HG02943 (cell line): ENCODE measurements at regions not wholly inside any gene's neighbourhood (a gene's known extent, or its start where the extent isn't known, plus 50 kb on each side); places are given as distances from the start of the nearest gene placed in this dataset.

Experiments
- ATAC-seq: cut with Tn5 transposase; IDR thresholded peaks from one replicate; pipeline ENCODE4 v1.9.1; 2021; ENCODE audit warnings: mild to moderate bottlenecking, low read depth, moderate library complexity; ENCODE audit not compliant: unreplicated experiment

- no peak for ATAC-seq
Observed at GRCh38 chr5:161235569-161235968, 311.0 kb downstream of the GABRB2 start.

- ATAC-seq = no peak
Observed at GRCh38 chr5:161233553-161233952, 313.0 kb downstream of the GABRB2 start.

GRCh38 chr5:161230221-161230620, 316.3 kb downstream of the GABRB2 start:
- no peak for ATAC-seq

GRCh38 chr5:161219816-161220215, 326.7 kb downstream of the GABRB2 start:
- ATAC-seq = no peak

GRCh38 chr5:161216877-161217276, 329.6 kb downstream of the GABRB2 start:
- ATAC-seq = no peak

GRCh38 chr5:161212123-161212712, 334.3 kb downstream of the GABRB2 start:
- ATAC-seq = no peak

GRCh38 chr5:161201558-161201957, 345.0 kb downstream of the GABRB2 start:
- ATAC-seq = no peak

GRCh38 chr5:161190778-161191177, 338.8 kb upstream of the ATP10B start:
- ATAC-seq = no peak

GRCh38 chr5:161190086-161190485, 338.1 kb upstream of the ATP10B start:
- no peak for ATAC-seq

- ATAC-seq = no peak
Observed at GRCh38 chr5:161189452-161189851, 337.4 kb upstream of the ATP10B start.

- ATAC-seq = no peak
Observed at GRCh38 chr5:161183559-161183958, 331.5 kb upstream of the ATP10B start.

GRCh38 chr5:161176221-161176620, 324.2 kb upstream of the ATP10B start:
- no peak for ATAC-seq

GRCh38 chr5:161169776-161170175, 317.8 kb upstream of the ATP10B start:
- no peak for ATAC-seq

GRCh38 chr5:161167016-161167767, 315.2 kb upstream of the ATP10B start:
- no peak for ATAC-seq

GRCh38 chr5:161165998-161166660, 314.1 kb upstream of the ATP10B start:
- ATAC-seq = no peak

- ATAC-seq = no peak
Observed at GRCh38 chr5:161157925-161158324, 305.9 kb upstream of the ATP10B start.

- ATAC-seq = no peak
Observed at GRCh38 chr5:161155451-161155850, 303.4 kb upstream of the ATP10B start.

GRCh38 chr5:161152415-161152940, 300.5 kb upstream of the ATP10B start:
- ATAC-seq = no peak

- no peak for ATAC-seq
Observed at GRCh38 chr5:161150441-161150988, 298.5 kb upstream of the ATP10B start.

GRCh38 chr5:161149078-161149477, 297.1 kb upstream of the ATP10B start:
- ATAC-seq = no peak

- ATAC-seq = no peak
Observed at GRCh38 chr5:161138751-161139455, 286.9 kb upstream of the ATP10B start.
